Loucy (cell line): ENCODE measurements at regions not wholly inside any gene's neighbourhood (a gene's known extent, or its start where the extent isn't known, plus 50 kb on each side); places are given as distances from the start of the nearest gene placed in this dataset.

Source experiments
- H2AFZ ChIP-seq: fragments of 200-600 bp; sonication (generic); 2 replicates; pipeline ENCODE4 v1.6.0; 2016; ENCODE audit warnings: antibody characterized with exemption, mild to moderate bottlenecking, low read length, moderate library complexity
- H3F3A ChIP-seq: fragments of 200-600 bp; 2 replicates; pipeline ENCODE4 v1.6.0; 2016; ENCODE audit warnings: antibody characterized with exemption, low read depth, mild to moderate bottlenecking
- H3K27me3 ChIP-seq: fragments of 200-600 bp; sonication (generic); 2 replicates; pipeline ENCODE4 v1.6.1; 2014; ENCODE audit warnings: low read length, mild to moderate bottlenecking; ENCODE audit not compliant: insufficient read depth, poor library complexity, severe bottlenecking
- H3K36me3 ChIP-seq: fragments of 200-600 bp; sonication (generic); 2 replicates; pipeline ENCODE4 v1.6.1; 2016; ENCODE audit warnings: low read length; ENCODE audit not compliant: insufficient read depth
- H3K4me1 ChIP-seq: fragments of 200-600 bp; sonication (generic); 2 replicates; pipeline ENCODE4 v1.5.1; 2014; ENCODE audit warnings: low read length, mild to moderate bottlenecking; ENCODE audit not compliant: insufficient read depth, poor library complexity, severe bottlenecking
- H3K4me2 ChIP-seq: fragments of 200-600 bp; sonication (generic); 2 replicates; pipeline ENCODE4 v1.6.0; 2014; ENCODE audit warnings: antibody characterized with exemption, low read length, low read depth, mild to moderate bottlenecking; ENCODE audit not compliant: poor library complexity, severe bottlenecking
- H3K4me3 ChIP-seq: fragments of 200-600 bp; sonication (generic); 2 replicates; pipeline ENCODE4 v1.5.1; 2014; ENCODE audit warnings: low read length, mild to moderate bottlenecking, mixed read lengths; ENCODE audit not compliant: poor library complexity, severe bottlenecking
- H3K79me2 ChIP-seq: fragments of 200-600 bp; sonication (generic); 2 replicates; pipeline ENCODE4 v1.6.1; 2014; ENCODE audit warnings: low read length; ENCODE audit not compliant: insufficient read depth
- H3K9ac ChIP-seq: fragments of 200-600 bp; sonication (generic); 2 replicates; pipeline ENCODE4 v1.6.0; 2014; ENCODE audit warnings: mild to moderate bottlenecking, low read depth, low read length, moderate library complexity; ENCODE audit not compliant: poor library complexity, severe bottlenecking
- H3K9me2 ChIP-seq: fragments of 200-600 bp; sonication (generic); replicated peaks from 2 replicates; pipeline ENCODE4 v1.6.1; 2016; ENCODE audit warnings: low read depth, low read length, mixed read lengths
- H3K9me3 ChIP-seq: fragments of 200-600 bp; sonication (generic); 2 replicates; pipeline ENCODE4 v1.6.1; 2014; ENCODE audit warnings: mild to moderate bottlenecking, antibody characterized with exemption, low read length, low read depth; ENCODE audit not compliant: insufficient read depth
- H4K20me1 ChIP-seq: fragments of 200-600 bp; sonication (generic); 2 replicates; pipeline ENCODE4 v1.6.0; 2014; ENCODE audit warnings: antibody characterized with exemption, low read length, mild to moderate bottlenecking; ENCODE audit not compliant: insufficient read depth, poor library complexity, severe bottlenecking
- CTCF ChIP-seq: fragments of 200-600 bp; sonication (generic); conservative IDR thresholded peaks from 2 replicates; pipeline ENCODE4 v1.5.1; 2014; ENCODE audit warnings: mild to moderate bottlenecking, antibody characterized with exemption, low read length
- EZH2phosphoT487 ChIP-seq: fragments of 200-600 bp; IDR thresholded peaks from 2 replicates; pipeline ENCODE4 v1.6.1; 2018; ENCODE audit warnings: antibody characterized with exemption, mild to moderate bottlenecking, moderate library complexity, borderline replicate concordance

GRCh38 chr13:79765331-79765730 lies 284.4 kb downstream of the NDFIP2 start:
- Histone ChIP-seq H3K9me3 (no peaks in the 10 kb centered on the region), H3K27me3 (no peaks in the 10 kb centered on the region), H3K4me3 (no peak overlapping the region), H3K4me1 (no peaks in the 10 kb centered on the region), H2AFZ (peak overlapping the region; percentile 43; the same call in 1 of the 2 replicates), H4K20me1 (no peaks in the 10 kb centered on the region), H3K9me2 (no peaks in the 10 kb centered on the region), H3K79me2 (no peaks in the 10 kb centered on the region), H3K36me3 (no peaks in the 10 kb centered on the region), H3F3A (no peaks in the 10 kb centered on the region), H3K9ac (no peak overlapping the region), H3K4me2 (no peak overlapping the region)
- no peak for TF ChIP-seq CTCF
- no peak for TF ChIP-seq EZH2phosphoT487

- Histone ChIP-seq H3K9me2 (no peaks in the 10 kb centered on the region), H3K9ac (no peak overlapping the region), H3F3A (no peaks in the 10 kb centered on the region), H3K4me2 (no peak overlapping the region), H3K36me3 (no peaks in the 10 kb centered on the region), H3K4me1 (no peaks in the 10 kb centered on the region), H3K79me2 (no peaks in the 10 kb centered on the region), H2AFZ (no peak overlapping the region), H4K20me1 (no peaks in the 10 kb centered on the region), H3K27me3 (no peaks in the 10 kb centered on the region), H3K9me3 (no peaks in the 10 kb centered on the region), H3K4me3 (no peak overlapping the region)
- TF ChIP-seq EZH2phosphoT487 (no peak), CTCF (no peak)
Observed at GRCh38 chr13:79749984-79750551, 269.1 kb downstream of the NDFIP2 start.

- Histone ChIP-seq H3K79me2 (no peaks in the 10 kb centered on the region), H3K27me3 (no peaks in the 10 kb centered on the region), H3K9ac (no peak overlapping the region), H3K4me1 (no peaks in the 10 kb centered on the region), H3K4me2 (no peak overlapping the region), H4K20me1 (no peaks in the 10 kb centered on the region), H3K4me3 (no peak overlapping the region), H3K9me3 (no peaks in the 10 kb centered on the region), H3K36me3 (no peaks in the 10 kb centered on the region), H2AFZ (no peak overlapping the region), H3K9me2 (no peaks in the 10 kb centered on the region), H3F3A (no peaks in the 10 kb centered on the region)
- no peak for TF ChIP-seq CTCF
Observed at GRCh38 chr13:79749566-79749965, 268.6 kb downstream of the NDFIP2 start.
